ENCODE measurements at regions not wholly inside any gene's neighbourhood (a gene's known extent, or its start where the extent isn't known, plus 50 kb on each side); places are given as distances from the start of the nearest gene placed in this dataset.

GRCh38 chr1:60987904-60988303 is 94.5 kb upstream of the NFIA start:
- Histone ChIP-seq H3K27ac (peak overlapping the region in 3 of 12 donors; percentile 22 to 67 (median 27)), H3K9me3 (no peaks in the 10 kb centered on the region), H3K4me3 (no peak overlapping the region), H3K27me3 (no peaks in the 10 kb centered on the region), H3K4me1 (peaks cover 0 to 50% (median 19%) of the 10 kb centered on the region in 12 donors), H3K36me3 (no peaks in the 10 kb centered on the region)
- 95 to 96% (median 96%) methylated on average over 3 of the region's 3 CpGs for WGBS, 4 donors
- DNase-seq (no peak), ATAC-seq (no peak)
- intact Hi-C loops (cut with DNase I) = loop anchor here in 1 of 10 donors (5.0 kb wide), 1 partner anchor 469 kb away; no protein-coding TSS in a partner anchor
- TF ChIP-seq POLR2A (IDR thresholded peaks at IDR 0.05) = no peak
- TF ChIP-seq CTCF (IDR thresholded peaks at IDR 0.05) = no peak

- intact Hi-C loops (cut with DNase I) = no loop called here
- no peak for TF ChIP-seq CTCF (IDR thresholded peaks at IDR 0.05)
- no peak for TF ChIP-seq POLR2A (IDR thresholded peaks at IDR 0.05)
- peaks cover 0 to 28% (median 6%) of the 10 kb centered on the region in 12 donors for H3K4me1 ChIP-seq
- 49 to 73% (median 61%) methylated on average over 7 of the region's 7 CpGs for WGBS, 4 donors
- H3K4me3 ChIP-seq = peak overlapping the region in 1 of 12 donors; percentile 31
- no peaks in the 10 kb centered on the region for H3K36me3 ChIP-seq
- peak; percentile 73 to 87 (median 84) for ATAC-seq
- no peaks in the 10 kb centered on the region for H3K9me3 ChIP-seq
- no peaks in the 10 kb centered on the region for H3K27me3 ChIP-seq
- peak overlapping the region; percentile 23 to 86 (median 62) for H3K27ac ChIP-seq
- peak; percentile 65 to 80 (median 70) for DNase-seq
Observed at GRCh38 chr1:60984062-60984799, 98.1 kb upstream of the NFIA start.

- no peak for DNase-seq
- Histone ChIP-seq H3K9me3 (no peaks in the 10 kb centered on the region), H3K4me1 (peaks cover 0 to 23% (median 3%) of the 10 kb centered on the region in 12 donors), H3K36me3 (no peaks in the 10 kb centered on the region), H3K27me3 (no peaks in the 10 kb centered on the region), H3K27ac (peak overlapping the region; percentile 23 to 86 (median 62)), H3K4me3 (no peak overlapping the region)
- TF ChIP-seq POLR2A (IDR thresholded peaks at IDR 0.05) (no peak), CTCF (IDR thresholded peaks at IDR 0.05) (no peak)
- WGBS, 4 donors = 61 to 68% (median 62%) methylated on average over 8 of the region's 8 CpGs
- intact Hi-C loops (cut with DNase I) = no loop called here
- ATAC-seq = no peak
Observed at GRCh38 chr1:60983701-60984061, 98.7 kb upstream of the NFIA start.

- WGBS, 4 donors = 64 to 70% (median 67%) methylated on average over 1 of the region's 1 CpG
- H3K36me3 ChIP-seq = no peaks in the 10 kb centered on the region
- H3K4me1 ChIP-seq = peaks cover 0 to 23% (median 2%) of the 10 kb centered on the region in 12 donors
- H3K9me3 ChIP-seq = no peaks in the 10 kb centered on the region
- intact Hi-C loops (cut with DNase I) = no loop called here
- ATAC-seq (no peak), DNase-seq (no peak)
- no peak overlapping the region for H3K4me3 ChIP-seq
- H3K27me3 ChIP-seq = no peaks in the 10 kb centered on the region
- TF ChIP-seq CTCF (IDR thresholded peaks at IDR 0.05) = no peak
- TF ChIP-seq POLR2A (IDR thresholded peaks at IDR 0.05) = no peak
- H3K27ac ChIP-seq = peak overlapping the region in 4 of 12 donors; percentile 6 to 85 (median 80)
Observed at GRCh38 chr1:60982539-60982938, 99.8 kb upstream of the NFIA start.
